Upper lobe of right lung (tissue), 1 donor: ENCODE measurements at regions not wholly inside any gene's neighbourhood (a gene's known extent, or its start where the extent isn't known, plus 50 kb on each side); places are given as distances from the start of the nearest gene placed in this dataset.
"Not testable (repeated sequence)": the region's sequence is repeated elsewhere in the genome, so short reads cannot be mapped to it uniquely, and the experiment has no call there.

Source experiments
- ATAC-seq: fragments of 200-7000 bp; cut with Tn5 transposase; one replicate; pipeline ENCODE4 v1.9.1; 2020; ENCODE audit warnings: mild to moderate bottlenecking, moderate library complexity
- DNase-seq: peaks from one replicate; pipeline ENCODE4 v3.0.0-alpha.2; 2020
- H3K27ac ChIP-seq: fragments of 200-600 bp; one replicate; pipeline ENCODE4 v1.8.0; 2022
- H3K27me3 ChIP-seq: fragments of 200-600 bp; one replicate; pipeline ENCODE4 v1.8.0; 2022; ENCODE audit warnings: mild to moderate bottlenecking
- H3K36me3 ChIP-seq: fragments of 200-600 bp; one replicate; pipeline ENCODE4 v1.8.0; 2022
- H3K4me1 ChIP-seq: fragments of 200-600 bp; one replicate; pipeline ENCODE4 v1.8.0; 2022
- H3K4me3 ChIP-seq: fragments of 200-600 bp; one replicate; pipeline ENCODE4 v1.8.0; 2022; ENCODE audit warnings: mild to moderate bottlenecking
- H3K9me3 ChIP-seq: fragments of 200-600 bp; one replicate; pipeline ENCODE4 v1.8.0; 2022
- intact Hi-C: fragments of 100-400 bp; cut with DNase I; formaldehyde crosslinking; loops from one replicate; pipeline ENCODE4 v1.11.0; 2022
- TF ChIP-seq, protein P1 (sequence below): fragments of 200-600 bp; IDR thresholded peaks from one replicate; pipeline ENCODE4 v1.8.0; 2022; ENCODE audit warnings: antibody characterized with exemption
- donor health status: DM: no; HTN: yes; CAD: no; lungs with severe emphysema.

DNA sequence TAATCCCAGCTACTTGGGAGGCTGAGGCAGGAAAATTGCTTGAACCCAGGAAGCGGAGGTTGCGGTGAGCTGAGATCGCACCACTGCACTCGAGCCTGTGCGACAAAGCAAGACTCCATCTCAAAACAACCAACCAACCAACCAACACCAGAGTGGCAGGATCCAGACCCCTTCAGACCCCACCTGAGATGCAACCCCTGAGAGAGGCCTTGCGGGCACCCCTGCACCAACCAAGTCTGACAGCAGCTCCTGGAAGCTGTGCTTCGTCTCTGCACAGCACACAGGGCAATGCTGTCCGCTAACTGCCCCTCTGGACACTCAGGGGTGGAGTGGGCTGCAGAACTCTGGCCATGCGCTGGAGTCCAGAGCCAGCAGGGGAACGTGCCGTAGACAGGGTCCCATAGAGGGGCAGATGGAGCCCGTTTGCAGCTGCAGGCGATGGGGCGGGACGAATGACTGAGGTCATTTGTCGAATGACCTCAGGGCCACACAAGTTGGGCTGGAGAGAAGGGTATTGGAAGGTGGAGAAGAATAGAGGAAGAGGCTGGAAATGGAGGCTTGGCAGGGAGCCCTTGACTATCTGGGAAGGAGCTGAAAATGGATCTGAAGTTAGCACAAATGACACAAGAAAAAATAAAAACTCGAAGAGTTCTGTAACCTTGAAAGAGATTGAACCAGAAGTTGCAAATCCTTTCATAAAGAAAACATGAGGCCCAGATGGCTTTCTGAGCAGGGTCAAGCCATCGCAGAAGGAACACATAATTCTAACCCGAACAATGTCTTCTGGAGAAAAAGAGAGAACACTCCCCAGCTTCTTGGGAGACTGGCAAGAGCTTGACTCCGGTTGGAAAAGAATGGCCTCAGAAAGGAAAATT lies 199.7 kb downstream of the CTTN start:
- DNase-seq: no peak
- no peaks in the 10 kb centered on the region for H3K4me1 ChIP-seq
- H3K27me3 ChIP-seq: no peaks in the 10 kb centered on the region
- intact Hi-C loops: no loop called here
- H3K27ac ChIP-seq: no peak overlapping the region
- no peak overlapping the region for H3K4me3 ChIP-seq
- no peaks in the 10 kb centered on the region for H3K9me3 ChIP-seq
- no peak for ATAC-seq
- H3K36me3 ChIP-seq: no peaks in the 10 kb centered on the region
- TF ChIP-seq, protein P1, sequence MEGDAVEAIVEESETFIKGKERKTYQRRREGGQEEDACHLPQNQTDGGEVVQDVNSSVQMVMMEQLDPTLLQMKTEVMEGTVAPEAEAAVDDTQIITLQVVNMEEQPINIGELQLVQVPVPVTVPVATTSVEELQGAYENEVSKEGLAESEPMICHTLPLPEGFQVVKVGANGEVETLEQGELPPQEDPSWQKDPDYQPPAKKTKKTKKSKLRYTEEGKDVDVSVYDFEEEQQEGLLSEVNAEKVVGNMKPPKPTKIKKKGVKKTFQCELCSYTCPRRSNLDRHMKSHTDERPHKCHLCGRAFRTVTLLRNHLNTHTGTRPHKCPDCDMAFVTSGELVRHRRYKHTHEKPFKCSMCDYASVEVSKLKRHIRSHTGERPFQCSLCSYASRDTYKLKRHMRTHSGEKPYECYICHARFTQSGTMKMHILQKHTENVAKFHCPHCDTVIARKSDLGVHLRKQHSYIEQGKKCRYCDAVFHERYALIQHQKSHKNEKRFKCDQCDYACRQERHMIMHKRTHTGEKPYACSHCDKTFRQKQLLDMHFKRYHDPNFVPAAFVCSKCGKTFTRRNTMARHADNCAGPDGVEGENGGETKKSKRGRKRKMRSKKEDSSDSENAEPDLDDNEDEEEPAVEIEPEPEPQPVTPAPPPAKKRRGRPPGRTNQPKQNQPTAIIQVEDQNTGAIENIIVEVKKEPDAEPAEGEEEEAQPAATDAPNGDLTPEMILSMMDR: no peak

DNA sequence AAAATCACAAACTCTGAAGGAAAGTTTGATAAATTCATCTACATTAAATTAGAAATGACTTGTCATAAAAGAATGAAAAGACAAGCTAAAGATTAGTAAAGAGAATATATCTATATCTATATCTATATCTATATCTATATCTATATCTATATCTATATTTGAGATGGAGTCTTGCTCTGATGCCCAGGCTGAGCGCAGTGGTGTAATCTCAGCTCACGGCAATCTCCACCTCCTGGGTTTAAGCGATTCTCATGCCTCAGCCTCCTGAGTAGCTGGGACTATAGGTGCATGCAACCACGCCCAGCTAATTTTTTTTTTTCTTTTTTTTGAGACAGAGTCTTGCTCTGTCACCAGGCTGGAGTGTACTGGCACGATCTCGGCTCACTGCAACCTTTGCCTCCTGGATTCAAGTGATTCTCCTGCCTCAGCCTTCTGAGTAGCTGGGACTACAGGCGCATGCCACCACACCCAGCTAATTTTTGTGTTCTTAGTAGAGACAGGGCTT lies 202.6 kb downstream of the CTTN start:
- H3K36me3 ChIP-seq, ATAC-seq, intact Hi-C loops, H3K27ac ChIP-seq, DNase-seq, H3K9me3 ChIP-seq, H3K4me3 ChIP-seq, H3K4me1 ChIP-seq, H3K27me3 ChIP-seq: not testable (repeated sequence)

DNA sequence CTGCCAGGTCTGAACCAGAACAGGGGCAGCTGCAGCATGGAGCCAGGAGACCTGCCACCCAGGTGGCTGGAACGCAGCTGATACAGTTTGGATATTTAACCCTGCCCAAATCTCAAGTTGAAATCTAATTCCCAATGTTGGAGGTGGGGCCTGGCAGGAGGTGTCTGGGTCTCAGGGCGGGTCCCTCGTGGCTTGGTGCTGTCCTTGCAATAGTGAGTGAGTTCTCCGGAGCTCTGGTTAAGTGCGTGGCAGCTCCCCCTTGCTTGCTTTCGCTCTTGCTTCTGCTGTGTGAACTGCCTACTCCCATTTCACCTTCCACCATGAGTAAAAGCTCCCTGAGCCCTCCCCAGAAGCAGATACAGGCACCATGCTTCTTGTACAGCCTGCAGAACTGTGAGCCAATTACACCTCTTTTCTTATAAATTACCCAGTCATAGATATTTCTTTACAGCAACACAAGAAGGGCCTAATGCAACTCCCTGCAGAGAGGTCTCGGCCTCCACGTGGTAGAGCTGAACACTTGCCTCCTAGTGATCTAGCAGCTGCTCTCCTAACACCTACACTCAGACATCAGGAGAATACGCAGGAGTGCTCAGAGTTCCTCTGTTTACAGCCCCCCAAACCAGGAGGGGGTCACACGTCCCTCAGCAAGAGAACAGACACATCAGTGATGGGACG lies 203.7 kb downstream of the CTTN start:
- intact Hi-C loops: no loop called here

DNA sequence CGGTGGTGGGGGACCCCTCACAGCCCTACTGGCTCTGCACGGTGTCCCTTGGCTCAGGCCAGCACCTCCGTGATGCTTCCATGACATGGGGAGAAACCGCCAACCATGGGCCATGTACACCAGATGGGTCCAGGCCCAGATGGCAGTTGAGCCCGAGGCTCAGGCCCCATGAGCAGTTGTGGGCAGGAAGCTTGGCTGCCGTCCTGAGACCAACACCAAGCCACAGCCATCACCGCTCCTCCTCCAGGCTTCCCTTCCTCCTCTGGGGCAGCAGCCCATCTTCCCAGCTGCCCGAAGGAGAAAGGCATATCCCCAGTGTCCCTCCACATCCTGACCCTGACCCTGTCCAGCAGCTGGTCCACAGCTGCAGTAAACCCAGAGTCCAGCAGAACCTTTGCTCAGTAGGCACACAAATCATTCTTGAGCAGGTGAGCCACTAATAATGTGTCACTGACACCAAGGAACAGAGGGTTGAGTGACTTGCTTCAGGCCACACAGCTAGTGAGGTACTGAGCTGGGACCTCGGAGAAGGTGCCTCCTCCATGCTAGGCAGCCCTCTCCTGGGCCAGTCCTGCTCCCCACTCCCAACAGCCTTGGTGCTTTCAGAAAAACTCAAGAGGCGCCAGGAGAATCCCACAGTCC lies 204.9 kb downstream of the CTTN start:
- Histone ChIP-seq H3K4me3 (no peak overlapping the region), H3K36me3 (no peaks in the 10 kb centered on the region), H3K27me3 (no peaks in the 10 kb centered on the region), H3K4me1 (no peaks in the 10 kb centered on the region), H3K9me3 (no peaks in the 10 kb centered on the region), H3K27ac (no peak overlapping the region)
- TF ChIP-seq, protein P1: no peak
- no peak for DNase-seq
- ATAC-seq: peak; percentile 7
- intact Hi-C loops: no loop called here

More for the DNA sequence above, 203.7 kb downstream of the CTTN start:
- ATAC-seq (no peak), DNase-seq (no peak)
- H3K9me3 ChIP-seq: no peaks in the 10 kb centered on the region
- TF ChIP-seq, protein P1: no peak
- H3K36me3 ChIP-seq: no peaks in the 10 kb centered on the region
- no peak overlapping the region for H3K4me3 ChIP-seq
- H3K27ac ChIP-seq: no peak overlapping the region
- H3K4me1 ChIP-seq: no peaks in the 10 kb centered on the region
- H3K27me3 ChIP-seq: no peaks in the 10 kb centered on the region

DNA sequence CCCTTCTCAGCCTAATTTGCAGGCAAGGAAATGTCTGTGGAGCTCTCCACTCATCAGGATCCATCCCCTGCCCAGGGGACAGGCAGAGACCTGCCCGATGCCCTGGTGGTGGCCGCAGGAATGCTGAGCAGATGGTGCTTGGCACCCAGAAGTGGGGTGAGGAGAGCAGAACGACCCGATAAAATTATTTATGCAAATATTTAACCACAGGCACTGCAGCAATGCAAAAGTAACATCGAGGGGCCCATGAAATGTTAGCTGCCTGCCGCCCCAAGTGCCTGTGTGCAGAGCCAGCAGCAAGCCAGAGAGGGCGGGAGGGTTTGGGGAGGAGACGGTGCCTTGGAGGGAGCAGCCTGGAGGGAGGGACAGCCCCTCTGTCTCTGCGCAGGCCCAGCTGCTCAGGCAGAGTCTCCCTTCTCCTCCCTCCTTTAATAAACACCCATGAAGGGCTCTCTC lies 205.5 kb downstream of the CTTN start:
- Histone ChIP-seq H3K4me1 (no peaks in the 10 kb centered on the region), H3K27me3 (no peaks in the 10 kb centered on the region), H3K4me3 (no peak overlapping the region), H3K27ac (no peak overlapping the region), H3K36me3 (no peaks in the 10 kb centered on the region), H3K9me3 (no peaks in the 10 kb centered on the region)
- DNase-seq (no peak), ATAC-seq (peak; percentile 73)
- intact Hi-C loops: no loop called here
- TF ChIP-seq, protein P1: no peak

DNA sequence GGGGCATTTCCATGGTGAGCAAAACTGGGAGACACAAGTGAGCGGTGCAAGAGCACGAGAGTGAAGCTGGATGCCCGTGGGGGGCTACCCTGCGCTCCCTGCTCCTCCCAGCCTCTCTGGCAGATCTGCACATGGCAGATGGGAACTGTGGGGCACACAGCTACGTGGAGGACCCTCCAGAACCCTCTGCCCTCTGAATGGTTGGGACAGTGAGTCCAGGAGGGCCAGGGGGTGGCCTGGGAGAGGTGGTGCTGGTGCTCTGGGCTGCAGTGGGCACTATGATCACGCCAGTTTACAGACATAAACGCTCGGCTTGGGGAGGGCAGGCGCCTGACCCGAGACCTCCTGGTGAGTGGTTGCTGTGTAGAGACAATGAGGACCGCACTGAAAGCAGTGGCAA lies 205.9 kb downstream of the CTTN start:
- intact Hi-C loops: no loop called here
- no peaks in the 10 kb centered on the region for H3K27me3 ChIP-seq
- TF ChIP-seq, protein P1: no peak
- no peak for DNase-seq
- ATAC-seq: no peak
- no peaks in the 10 kb centered on the region for H3K36me3 ChIP-seq
- H3K4me1 ChIP-seq: no peaks in the 10 kb centered on the region
- H3K4me3 ChIP-seq: no peak overlapping the region
- H3K27ac ChIP-seq: no peak overlapping the region
- H3K9me3 ChIP-seq: no peaks in the 10 kb centered on the region
